ENCODE measurements at regions not wholly inside any gene's neighbourhood (a gene's known extent, or its start where the extent isn't known, plus 50 kb on each side); places are given as distances from the start of the nearest gene placed in this dataset.

GRCh38 chr12:123063535-123063934 lies 83.1 kb downstream of the ARL6IP4 start:
- H3K27me3 Mint-ChIP-seq, result no peaks in the 10 kb centered on the region
- Histone ChIP-seq H3K9me3 (ENCODE audit: control insufficient read depth in 2 of 2, low read length in 2 of 2) (no peaks in the 10 kb centered on the region), H3K4me1 (ENCODE audit: control insufficient read depth, insufficient read depth, low read length, poor library complexity, severe bottlenecking) (peaks cover 23% of the 10 kb centered on the region), H3K4me3 (ENCODE audit: low read depth, low read length) (no peak overlapping the region), H3K27me3 (ENCODE audit: control insufficient read depth, insufficient read depth, low read length) (no peaks in the 10 kb centered on the region), H3K36me3 (ENCODE audit: control insufficient read depth, insufficient read depth, low read length) (no peaks in the 10 kb centered on the region), H3K27ac (ENCODE audit: insufficient read depth, low read length, poor library complexity, severe bottlenecking) (no peak overlapping the region)
- H3K36me3 Mint-ChIP-seq, result peaks cover 7% of the 10 kb centered on the region
- DNase-seq, result peak in 2 of 3 donors; percentile 26 to 55
- peak overlapping the region in 1 of 4 donors; percentile 23 for H3K4me3 Mint-ChIP-seq
- no peaks in the 10 kb centered on the region for H3K9me3 Mint-ChIP-seq
- H3K27ac Mint-ChIP-seq, result peak overlapping the region; percentile 47 to 59 (median 56)
- peak; percentile 32 to 47 for ATAC-seq (ENCODE audit: low read depth in 2 of 2)
- H3K4me1 Mint-ChIP-seq, result peaks cover 17 to 81% (median 32%) of the 10 kb centered on the region in 4 donors

- Histone ChIP-seq H3K4me3 (ENCODE audit: low read depth, low read length) (no peak overlapping the region), H3K27ac (ENCODE audit: insufficient read depth, low read length, poor library complexity, severe bottlenecking) (no peak overlapping the region), H3K27me3 (ENCODE audit: control insufficient read depth, insufficient read depth, low read length) (no peaks in the 10 kb centered on the region), H3K36me3 (ENCODE audit: control insufficient read depth, insufficient read depth, low read length) (no peaks in the 10 kb centered on the region), H3K9me3 (ENCODE audit: control insufficient read depth in 2 of 2, low read length in 2 of 2) (no peaks in the 10 kb centered on the region), H3K4me1 (ENCODE audit: control insufficient read depth, insufficient read depth, low read length, poor library complexity, severe bottlenecking) (peaks cover 23% of the 10 kb centered on the region)
- ATAC-seq (ENCODE audit: low read depth in 2 of 2) (peak in 1 of 2 donors; percentile 16), DNase-seq (no peak)
- H3K27ac Mint-ChIP-seq, result peak overlapping the region; percentile 20 to 69 (median 56)
- H3K9me3 Mint-ChIP-seq, result no peaks in the 10 kb centered on the region
- no peak overlapping the region for H3K4me3 Mint-ChIP-seq
- peaks cover 17 to 88% (median 32%) of the 10 kb centered on the region in 4 donors for H3K4me1 Mint-ChIP-seq
- no peaks in the 10 kb centered on the region for H3K27me3 Mint-ChIP-seq
- peaks cover 14% of the 10 kb centered on the region for H3K36me3 Mint-ChIP-seq
These were observed 82.4 kb downstream of the ARL6IP4 start for GRCh38 chr12:123062681-123063486.

DNA sequence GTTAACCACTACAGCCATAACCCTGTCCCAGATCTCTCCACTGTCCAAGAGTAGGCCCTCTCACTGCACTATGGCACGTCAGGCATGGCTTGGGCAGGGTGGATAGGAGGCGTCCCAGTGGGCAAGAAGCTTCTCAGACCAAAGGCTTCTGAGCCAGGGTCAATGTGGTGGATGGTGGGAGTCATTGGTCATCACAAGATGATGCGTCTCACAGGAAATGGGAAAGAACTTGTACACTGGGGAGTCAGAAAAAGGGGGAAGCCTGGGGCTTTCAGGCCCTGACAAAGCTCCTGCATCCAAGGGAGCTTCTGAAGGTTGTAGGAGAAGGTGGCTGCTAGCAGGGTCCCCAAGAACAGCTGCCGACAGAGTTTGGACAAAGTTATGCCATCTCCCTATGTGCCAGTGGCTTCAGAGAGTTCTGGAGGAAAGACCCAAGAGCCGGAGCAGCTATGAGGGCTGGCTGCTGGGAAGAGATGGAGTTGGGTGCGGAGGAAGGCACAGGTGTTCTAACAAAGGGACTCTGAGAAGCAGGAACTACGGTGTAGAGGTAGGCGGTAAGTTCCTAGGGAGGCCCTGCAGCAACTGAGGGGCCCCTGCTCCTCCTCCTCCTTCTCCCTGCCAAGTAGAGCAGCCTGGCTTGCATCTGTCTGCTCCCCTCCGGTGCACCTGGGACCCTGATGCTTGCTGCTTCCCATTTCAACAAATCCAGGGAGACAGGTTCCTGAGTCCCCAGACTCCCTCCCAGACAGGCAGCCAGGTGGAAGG lies 81.1 kb downstream of the ARL6IP4 start:
- H3K27me3 Mint-ChIP-seq, result no peaks in the 10 kb centered on the region
- peak overlapping the region; percentile 51 to 85 (median 69) for H3K27ac Mint-ChIP-seq
- H3K27me3 ChIP-seq (ENCODE audit: control insufficient read depth, insufficient read depth, low read length), result no peaks in the 10 kb centered on the region

GRCh38 chr12:123059500-123059899 lies 79.0 kb downstream of the ARL6IP4 start:
- DNase-seq, result no peak
- Histone ChIP-seq H3K27me3 (ENCODE audit: control insufficient read depth, insufficient read depth, low read length) (no peaks in the 10 kb centered on the region), H3K4me1 (ENCODE audit: control insufficient read depth, insufficient read depth, low read length, poor library complexity, severe bottlenecking) (peaks cover 3% of the 10 kb centered on the region), H3K27ac (ENCODE audit: insufficient read depth, low read length, poor library complexity, severe bottlenecking) (no peak overlapping the region), H3K36me3 (ENCODE audit: control insufficient read depth, insufficient read depth, low read length) (peaks cover 6% of the 10 kb centered on the region), H3K9me3 (ENCODE audit: control insufficient read depth in 2 of 2, low read length in 2 of 2) (no peaks in the 10 kb centered on the region), H3K4me3 (ENCODE audit: low read depth, low read length) (no peak overlapping the region)
- Mint-ChIP-seq H3K4me1 (peaks cover 13 to 72% (median 19%) of the 10 kb centered on the region in 4 donors), H3K9me3 (no peaks in the 10 kb centered on the region), H3K27me3 (no peaks in the 10 kb centered on the region), H3K36me3 (peaks cover 23% of the 10 kb centered on the region), H3K27ac (peak overlapping the region in 2 of 3 donors; percentile 20 to 50), H3K4me3 (no peak overlapping the region)
- no peak for ATAC-seq (ENCODE audit: low read depth in 2 of 2)

More for the DNA sequence above, 81.1 kb downstream of the ARL6IP4 start:
- Histone ChIP-seq H3K36me3 (ENCODE audit: control insufficient read depth, insufficient read depth, low read length) (no peaks in the 10 kb centered on the region), H3K4me3 (ENCODE audit: low read depth, low read length) (no peak overlapping the region), H3K4me1 (ENCODE audit: control insufficient read depth, insufficient read depth, low read length, poor library complexity, severe bottlenecking) (peaks cover 20% of the 10 kb centered on the region), H3K9me3 (ENCODE audit: control insufficient read depth in 2 of 2, low read length in 2 of 2) (no peaks in the 10 kb centered on the region), H3K27ac (ENCODE audit: insufficient read depth, low read length, poor library complexity, severe bottlenecking) (no peak overlapping the region)
- no peaks in the 10 kb centered on the region for H3K9me3 Mint-ChIP-seq
- peaks cover 17 to 81% (median 30%) of the 10 kb centered on the region in 4 donors for H3K4me1 Mint-ChIP-seq
- peak overlapping the region in 1 of 4 donors; percentile 31 for H3K4me3 Mint-ChIP-seq
- H3K36me3 Mint-ChIP-seq, result peaks cover 14% of the 10 kb centered on the region
- no peak for ATAC-seq (ENCODE audit: low read depth in 2 of 2)
- no peak for DNase-seq

DNA sequence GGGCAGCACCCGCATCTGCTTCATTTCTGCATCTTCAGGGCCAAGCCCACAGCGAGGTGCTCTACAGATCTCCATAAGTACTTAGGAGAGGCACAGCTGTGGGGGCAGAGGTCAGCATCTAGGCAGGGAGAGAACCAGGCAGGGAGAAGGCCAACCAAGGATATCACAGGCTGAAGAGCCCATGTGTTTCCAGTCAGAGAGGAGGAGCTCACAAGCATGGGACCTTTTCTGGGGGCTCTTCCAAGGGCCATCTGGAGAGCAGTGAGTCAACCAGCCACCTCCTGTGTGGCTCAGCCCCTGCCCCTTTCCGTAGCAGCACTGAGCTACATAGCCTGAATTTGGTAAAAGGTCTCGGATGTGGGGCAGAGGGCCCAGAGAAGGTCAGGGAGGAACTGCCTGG lies 78.5 kb downstream of the ARL6IP4 start:
- no peaks in the 10 kb centered on the region for H3K27me3 Mint-ChIP-seq
- H3K27ac ChIP-seq (ENCODE audit: insufficient read depth, low read length, poor library complexity, severe bottlenecking), result no peak overlapping the region
- DNase-seq (no peak), ATAC-seq (ENCODE audit: low read depth in 2 of 2) (no peak)
- peak overlapping the region in 2 of 3 donors; percentile 53 to 59 for H3K27ac Mint-ChIP-seq
- peaks cover 3% of the 10 kb centered on the region for H3K4me1 ChIP-seq (ENCODE audit: control insufficient read depth, insufficient read depth, low read length, poor library complexity, severe bottlenecking)
- H3K9me3 ChIP-seq (ENCODE audit: control insufficient read depth in 2 of 2, low read length in 2 of 2), result no peaks in the 10 kb centered on the region
- H3K4me3 ChIP-seq (ENCODE audit: low read depth, low read length), result no peak overlapping the region
- peaks cover 13 to 68% (median 18%) of the 10 kb centered on the region in 4 donors for H3K4me1 Mint-ChIP-seq
- peaks cover 6% of the 10 kb centered on the region for H3K36me3 ChIP-seq (ENCODE audit: control insufficient read depth, insufficient read depth, low read length)
- no peaks in the 10 kb centered on the region for H3K27me3 ChIP-seq (ENCODE audit: control insufficient read depth, insufficient read depth, low read length)
- no peaks in the 10 kb centered on the region for H3K9me3 Mint-ChIP-seq
- no peak overlapping the region for H3K4me3 Mint-ChIP-seq
- peaks cover 23% of the 10 kb centered on the region for H3K36me3 Mint-ChIP-seq

DNA sequence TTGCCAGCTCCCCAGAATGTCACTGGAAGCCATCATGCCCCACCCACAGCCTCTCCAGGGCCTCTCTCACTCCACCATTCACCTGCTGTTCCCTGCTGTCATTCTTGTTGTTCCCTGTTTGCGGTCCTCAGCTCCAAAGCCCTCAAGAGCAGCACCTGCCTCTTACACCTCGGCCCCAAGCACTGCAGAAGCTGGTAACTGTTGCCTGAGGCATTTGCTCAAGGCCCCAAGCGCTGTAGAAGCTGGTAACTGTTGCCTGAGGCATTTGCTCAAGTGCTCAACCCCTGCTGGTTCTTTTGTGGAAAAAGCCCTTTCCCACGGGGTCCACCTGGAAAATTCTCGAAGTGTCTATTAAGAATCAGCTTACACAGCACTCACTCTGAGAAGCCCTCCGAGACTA lies 78.0 kb downstream of the ARL6IP4 start:
- H3K4me1 Mint-ChIP-seq, result peaks cover 9 to 63% (median 18%) of the 10 kb centered on the region in 4 donors
- peak overlapping the region; percentile 5 to 59 (median 31) for H3K27ac Mint-ChIP-seq
- no peak for DNase-seq
- Histone ChIP-seq H3K36me3 (ENCODE audit: control insufficient read depth, insufficient read depth, low read length) (peaks cover 6% of the 10 kb centered on the region), H3K4me3 (ENCODE audit: low read depth, low read length) (no peak overlapping the region), H3K4me1 (ENCODE audit: control insufficient read depth, insufficient read depth, low read length, poor library complexity, severe bottlenecking) (peaks cover 3% of the 10 kb centered on the region), H3K27me3 (ENCODE audit: control insufficient read depth, insufficient read depth, low read length) (no peaks in the 10 kb centered on the region), H3K9me3 (ENCODE audit: control insufficient read depth in 2 of 2, low read length in 2 of 2) (no peaks in the 10 kb centered on the region), H3K27ac (ENCODE audit: insufficient read depth, low read length, poor library complexity, severe bottlenecking) (no peak overlapping the region)
- no peak overlapping the region for H3K4me3 Mint-ChIP-seq
- no peak for ATAC-seq (ENCODE audit: low read depth in 2 of 2)
- no peaks in the 10 kb centered on the region for H3K27me3 Mint-ChIP-seq
- peaks cover 23% of the 10 kb centered on the region for H3K36me3 Mint-ChIP-seq
- no peaks in the 10 kb centered on the region for H3K9me3 Mint-ChIP-seq

DNA sequence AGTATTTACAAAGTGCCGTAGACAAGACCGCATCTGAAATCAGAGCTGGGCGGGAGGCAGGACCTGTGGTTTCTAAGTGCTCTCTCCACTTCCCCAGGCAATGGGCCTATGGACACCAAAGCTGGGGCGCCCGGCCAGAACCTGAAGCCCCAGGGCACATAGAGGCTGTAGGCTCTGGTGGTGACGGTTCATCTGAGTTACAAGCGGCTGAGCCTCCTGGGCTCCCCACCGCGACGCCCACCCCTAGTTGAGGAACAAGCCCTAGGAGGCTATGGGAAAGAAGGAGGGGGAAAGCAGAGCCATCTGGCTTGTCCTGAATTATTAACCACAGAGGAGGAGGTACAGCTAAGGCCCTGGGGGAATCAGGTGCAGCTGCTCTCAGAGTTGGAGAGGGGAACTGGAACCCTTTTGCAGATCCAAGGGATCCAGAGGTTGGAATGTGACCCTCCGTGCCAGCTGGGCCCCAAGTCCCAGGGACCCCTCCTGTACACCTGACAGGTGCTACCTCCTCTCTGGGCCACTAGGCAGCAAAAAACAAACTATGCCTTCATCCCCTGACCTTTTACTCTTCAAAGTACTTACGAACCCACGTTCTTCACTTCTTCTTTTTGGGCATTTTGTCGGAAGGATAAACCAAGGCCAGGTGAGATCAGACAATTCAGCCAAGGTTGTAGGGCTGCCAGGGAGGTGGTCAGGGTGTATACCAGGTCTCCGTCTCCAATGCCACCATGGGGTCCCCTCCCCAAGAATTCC lies 77.2 kb downstream of the ARL6IP4 start:
- H3K27me3 ChIP-seq (ENCODE audit: control insufficient read depth, insufficient read depth, low read length), result no peaks in the 10 kb centered on the region
- no peaks in the 10 kb centered on the region for H3K27me3 Mint-ChIP-seq
- DNase-seq, result no peak
- H3K9me3 Mint-ChIP-seq, result no peaks in the 10 kb centered on the region
- no peak overlapping the region for H3K27ac ChIP-seq (ENCODE audit: insufficient read depth, low read length, poor library complexity, severe bottlenecking)
- no peak overlapping the region for H3K4me3 ChIP-seq (ENCODE audit: low read depth, low read length)
- peaks cover 6% of the 10 kb centered on the region for H3K36me3 ChIP-seq (ENCODE audit: control insufficient read depth, insufficient read depth, low read length)
- peak overlapping the region; percentile 17 to 59 (median 31) for H3K27ac Mint-ChIP-seq
- peaks cover 23% of the 10 kb centered on the region for H3K36me3 Mint-ChIP-seq
- no peak for ATAC-seq (ENCODE audit: low read depth in 2 of 2)
- peaks cover 9 to 56% (median 18%) of the 10 kb centered on the region in 4 donors for H3K4me1 Mint-ChIP-seq
- H3K9me3 ChIP-seq (ENCODE audit: control insufficient read depth in 2 of 2, low read length in 2 of 2), result no peaks in the 10 kb centered on the region
- H3K4me3 Mint-ChIP-seq, result no peak overlapping the region
- H3K4me1 ChIP-seq (ENCODE audit: control insufficient read depth, insufficient read depth, low read length, poor library complexity, severe bottlenecking), result peaks cover 3% of the 10 kb centered on the region
